ENCODE measurements at regions not wholly inside any gene's neighbourhood (a gene's known extent, or its start where the extent isn't known, plus 50 kb on each side); places are given as distances from the start of the nearest gene placed in this dataset.

- H3K27me3 ChIP-seq = no peaks in the 10 kb centered on the region
- TF ChIP-seq EP300 (IDR thresholded peaks at IDR 0.05) = no peak
- no peak for DNase-seq (ENCODE audit: low spot score in 2 of 2)
- H3K4me1 ChIP-seq = no peaks in the 10 kb centered on the region
- no CpG with 5 or more reads among the region's 2 CpGs for WGBS
- H3K4me3 ChIP-seq = no peak overlapping the region
- H3K27ac ChIP-seq = no peak overlapping the region
- peaks cover 6% of the 10 kb centered on the region for H3K9me3 ChIP-seq
- H3K36me3 ChIP-seq = no peaks in the 10 kb centered on the region
Measured at GRCh38 chr13:62611343-62611742, 1195.7 kb upstream of the PCDH20 start.

DNA sequence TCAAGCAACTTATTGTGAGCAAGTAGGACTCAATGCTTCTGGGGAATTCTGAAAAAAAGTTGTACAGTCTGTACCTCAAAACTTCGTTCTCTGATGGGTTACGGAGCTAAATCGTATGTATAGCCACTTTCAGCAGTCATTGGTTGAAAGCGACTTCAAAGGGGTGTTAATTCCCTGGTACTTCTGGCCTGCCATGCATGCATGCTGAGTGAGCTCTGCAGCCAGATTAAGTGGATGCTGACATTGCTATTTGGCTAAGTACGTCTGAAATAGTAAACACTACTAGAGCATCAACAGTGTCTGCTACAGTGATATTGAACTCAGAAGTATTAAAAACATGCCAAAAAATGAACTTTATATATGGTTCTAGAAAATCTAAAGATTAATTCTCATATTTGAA is 1183.1 kb upstream of the PCDH20 start:
- TF ChIP-seq CTCF (IDR thresholded peaks at IDR 0.05) (no peak), EP300 (IDR thresholded peaks at IDR 0.05) (no peak)
- H3K36me3 ChIP-seq = no peaks in the 10 kb centered on the region
- no peak overlapping the region for H3K27ac ChIP-seq
- H3K4me3 ChIP-seq = no peak overlapping the region
- WGBS = 66% methylated on average over 5 of the region's 5 CpGs
- H3K27me3 ChIP-seq = no peaks in the 10 kb centered on the region
- no peaks in the 10 kb centered on the region for H3K9me3 ChIP-seq
- H3K4me1 ChIP-seq = no peaks in the 10 kb centered on the region
- no peak for DNase-seq (ENCODE audit: low spot score in 2 of 2)

GRCh38 chr13:62595976-62596375 is 1180.3 kb upstream of the PCDH20 start:
- H3K9me3 ChIP-seq = no peaks in the 10 kb centered on the region
- no peak overlapping the region for H3K4me3 ChIP-seq
- no peaks in the 10 kb centered on the region for H3K4me1 ChIP-seq
- TF ChIP-seq CTCF (IDR thresholded peaks at IDR 0.05) (no peak), EP300 (IDR thresholded peaks at IDR 0.05) (no peak), POLR2AphosphoS5 (IDR thresholded peaks at IDR 0.05) (no peak), POLR2A (IDR thresholded peaks at IDR 0.05) (no peak)
- H3K27ac ChIP-seq = no peak overlapping the region
- no peak for DNase-seq (ENCODE audit: low spot score in 2 of 2)
- no peaks in the 10 kb centered on the region for H3K36me3 ChIP-seq
- no peaks in the 10 kb centered on the region for H3K27me3 ChIP-seq

DNA sequence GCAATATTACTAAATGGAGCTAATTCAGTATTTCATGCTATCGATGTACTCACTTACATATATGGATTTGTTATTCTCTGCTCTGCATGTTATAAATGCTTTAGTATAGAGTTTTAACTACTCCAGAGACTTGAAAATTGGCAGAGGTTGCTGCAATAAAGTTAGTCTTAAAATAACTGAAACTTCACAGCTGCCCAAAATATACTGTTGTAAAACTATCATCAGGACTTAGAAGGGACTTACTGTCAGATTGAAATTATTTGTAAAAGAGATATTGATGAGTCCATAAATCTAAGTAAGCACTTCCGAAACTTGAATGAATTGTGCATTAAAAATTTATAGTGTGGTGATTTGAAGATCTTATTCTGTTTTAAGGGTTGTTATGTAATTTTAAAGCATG is 1178.2 kb upstream of the PCDH20 start:
- H3K27me3 ChIP-seq = no peaks in the 10 kb centered on the region
- no peaks in the 10 kb centered on the region for H3K36me3 ChIP-seq
- TF ChIP-seq POLR2A (IDR thresholded peaks at IDR 0.05) = no peak
- TF ChIP-seq CTCF (IDR thresholded peaks at IDR 0.05) = no peak
- TF ChIP-seq POLR2AphosphoS5 (IDR thresholded peaks at IDR 0.05) = no peak
- TF ChIP-seq EP300 (IDR thresholded peaks at IDR 0.05) = no peak
- no peaks in the 10 kb centered on the region for H3K9me3 ChIP-seq
- WGBS = 65% methylated on average over 2 of the region's 2 CpGs
- H3K27ac ChIP-seq = no peak overlapping the region
- no peak for DNase-seq (ENCODE audit: low spot score in 2 of 2)
- no peak overlapping the region for H3K4me3 ChIP-seq
- H3K4me1 ChIP-seq = no peaks in the 10 kb centered on the region

DNA sequence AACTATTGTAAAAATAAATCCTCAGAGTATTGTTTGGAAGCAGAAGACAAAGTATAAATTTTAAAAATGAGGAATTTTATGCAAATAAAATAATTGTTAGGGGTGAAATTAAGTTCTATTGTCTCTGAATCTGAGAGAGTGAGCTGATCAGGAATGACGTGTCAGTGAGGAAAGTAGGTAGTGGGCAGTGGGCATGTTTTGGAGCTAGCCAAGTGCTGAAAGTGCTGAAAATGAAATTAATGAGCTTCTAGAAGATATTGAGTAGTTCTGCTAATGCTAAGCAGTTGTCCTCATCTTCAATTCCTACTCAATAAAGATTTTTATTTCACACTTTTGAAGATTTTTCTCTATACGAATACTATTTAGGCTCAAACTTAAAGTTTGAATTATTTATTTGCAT is 1167.8 kb upstream of the PCDH20 start:
- 54% methylated on average over 2 of the region's 2 CpGs for WGBS
- Histone ChIP-seq H3K4me1 (no peaks in the 10 kb centered on the region), H3K36me3 (no peaks in the 10 kb centered on the region), H3K27me3 (no peaks in the 10 kb centered on the region), H3K9me3 (no peaks in the 10 kb centered on the region), H3K4me3 (no peak overlapping the region), H3K27ac (no peak overlapping the region)
- DNase-seq (ENCODE audit: low spot score in 2 of 2) = no peak
- no peak for TF ChIP-seq POLR2A (IDR thresholded peaks at IDR 0.05)
- TF ChIP-seq EP300 (IDR thresholded peaks at IDR 0.05) = no peak
- TF ChIP-seq POLR2AphosphoS5 (IDR thresholded peaks at IDR 0.05) = no peak

GRCh38 chr13:62578402-62578801 is 1162.8 kb upstream of the PCDH20 start:
- TF ChIP-seq POLR2A (IDR thresholded peaks at IDR 0.05) (no peak), EP300 (IDR thresholded peaks at IDR 0.05) (no peak), CTCF (IDR thresholded peaks at IDR 0.05) (no peak), POLR2AphosphoS5 (IDR thresholded peaks at IDR 0.05) (no peak)
- Histone ChIP-seq H3K9me3 (no peaks in the 10 kb centered on the region), H3K27me3 (no peaks in the 10 kb centered on the region), H3K36me3 (no peaks in the 10 kb centered on the region), H3K4me3 (no peak overlapping the region), H3K4me1 (no peaks in the 10 kb centered on the region), H3K27ac (no peak overlapping the region)
- DNase-seq (ENCODE audit: low spot score in 2 of 2) = no peak

All from suprapubic skin (tissue), 4 donors.